ENCODE measurements at regions not wholly inside any gene's neighbourhood (a gene's known extent, or its start where the extent isn't known, plus 50 kb on each side); places are given as distances from the start of the nearest gene placed in this dataset.

- TF ChIP-seq EZH2 (IDR thresholded peaks at IDR 0.05; ENCODE audit: low read depth, unreplicated experiment) (no peak), CTCF (conservative IDR thresholded peaks at IDR 0.05; ENCODE audit: low read depth in 2 of 2) (no peak), CREB1 (CRISPR knock-in tag; IDR thresholded peaks at IDR 0.05; ENCODE audit: low read depth) (no peak), POLR2AphosphoS5 (IDR thresholded peaks at IDR 0.05; ENCODE audit: low read depth) (no peak)
These were observed 61.9 kb upstream of the CBLB start for GRCh38 chr3:105930733-105931132.

Data from GM23338 (cell line).